Loucy (cell line): ENCODE measurements at regions not wholly inside any gene's neighbourhood (a gene's known extent, or its start where the extent isn't known, plus 50 kb on each side); places are given as distances from the start of the nearest gene placed in this dataset.

Experiments
- EZH2phosphoT487 ChIP-seq: fragments of 200-600 bp; IDR thresholded peaks from 2 replicates; pipeline ENCODE4 v1.6.1; 2018; ENCODE audit warnings: antibody characterized with exemption, mild to moderate bottlenecking, moderate library complexity, borderline replicate concordance
- TF ChIP-seq, protein P1 (sequence below): fragments of 200-600 bp; sonication (generic); conservative IDR thresholded peaks from 2 replicates; pipeline ENCODE4 v1.5.1; 2014; ENCODE audit warnings: mild to moderate bottlenecking, antibody characterized with exemption, low read length

DNA sequence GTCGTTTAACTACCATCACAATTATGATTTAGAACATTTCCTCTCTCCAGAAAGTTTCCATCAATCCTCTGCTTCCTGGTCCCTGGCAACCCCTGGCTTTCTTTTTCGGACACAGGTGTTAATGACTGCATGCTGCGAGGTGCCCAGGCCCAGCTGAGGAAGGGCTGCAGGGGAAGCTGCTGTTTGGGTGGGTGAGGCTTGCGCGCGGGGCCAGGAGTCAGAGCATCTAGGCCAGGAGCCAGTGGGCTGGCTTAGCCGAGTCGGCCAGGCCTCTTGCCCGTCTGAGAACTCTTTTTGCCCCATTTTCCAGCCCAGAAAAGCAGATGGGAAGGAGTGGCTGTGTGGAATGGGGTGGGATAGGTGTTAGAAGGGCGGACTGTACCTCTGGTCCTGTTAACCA, 51.5 kb downstream of the NAV1 start:
- TF ChIP-seq, protein P1, sequence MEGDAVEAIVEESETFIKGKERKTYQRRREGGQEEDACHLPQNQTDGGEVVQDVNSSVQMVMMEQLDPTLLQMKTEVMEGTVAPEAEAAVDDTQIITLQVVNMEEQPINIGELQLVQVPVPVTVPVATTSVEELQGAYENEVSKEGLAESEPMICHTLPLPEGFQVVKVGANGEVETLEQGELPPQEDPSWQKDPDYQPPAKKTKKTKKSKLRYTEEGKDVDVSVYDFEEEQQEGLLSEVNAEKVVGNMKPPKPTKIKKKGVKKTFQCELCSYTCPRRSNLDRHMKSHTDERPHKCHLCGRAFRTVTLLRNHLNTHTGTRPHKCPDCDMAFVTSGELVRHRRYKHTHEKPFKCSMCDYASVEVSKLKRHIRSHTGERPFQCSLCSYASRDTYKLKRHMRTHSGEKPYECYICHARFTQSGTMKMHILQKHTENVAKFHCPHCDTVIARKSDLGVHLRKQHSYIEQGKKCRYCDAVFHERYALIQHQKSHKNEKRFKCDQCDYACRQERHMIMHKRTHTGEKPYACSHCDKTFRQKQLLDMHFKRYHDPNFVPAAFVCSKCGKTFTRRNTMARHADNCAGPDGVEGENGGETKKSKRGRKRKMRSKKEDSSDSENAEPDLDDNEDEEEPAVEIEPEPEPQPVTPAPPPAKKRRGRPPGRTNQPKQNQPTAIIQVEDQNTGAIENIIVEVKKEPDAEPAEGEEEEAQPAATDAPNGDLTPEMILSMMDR, result no peak
- no peak for TF ChIP-seq EZH2phosphoT487
